WI38 (cell line): ENCODE measurements at regions not wholly inside any gene's neighbourhood (a gene's known extent, or its start where the extent isn't known, plus 50 kb on each side); places are given as distances from the start of the nearest gene placed in this dataset.

Experiments
- H3K4me3 ChIP-seq: 2 replicates; pipeline ENCODE4 v1.5.1; 2011; ENCODE audit warnings: low read depth, mild to moderate bottlenecking, control low read depth, low read length
- CTCF ChIP-seq: IDR thresholded peaks from 2 replicates; pipeline ENCODE4 v1.5.1; 2012; ENCODE audit warnings: low read depth, mild to moderate bottlenecking, control low read depth, low read length

GRCh38 chr9:108002371-108002956 lies 512.9 kb upstream of the KLF4 start:
- H3K4me3 ChIP-seq = no peak overlapping the region
- TF ChIP-seq CTCF = no peak

GRCh38 chr9:108001237-108001636 lies 511.7 kb upstream of the KLF4 start:
- H3K4me3 ChIP-seq = no peak overlapping the region
- TF ChIP-seq CTCF = no peak

- TF ChIP-seq CTCF = no peak
- H3K4me3 ChIP-seq = no peak overlapping the region
Measured at GRCh38 chr9:107999890-108000289, 510.3 kb upstream of the KLF4 start.

- H3K4me3 ChIP-seq = no peak overlapping the region
- no peak for TF ChIP-seq CTCF
Measured at GRCh38 chr9:107999011-107999410, 509.4 kb upstream of the KLF4 start.

GRCh38 chr9:107994648-107995047 lies 505.1 kb upstream of the KLF4 start:
- no peak overlapping the region for H3K4me3 ChIP-seq
- TF ChIP-seq CTCF = no peak

GRCh38 chr9:107992271-107992670 lies 502.7 kb upstream of the KLF4 start:
- TF ChIP-seq CTCF = no peak

GRCh38 chr9:107991581-107991980 lies 502.0 kb upstream of the KLF4 start:
- H3K4me3 ChIP-seq = no peak overlapping the region
- no peak for TF ChIP-seq CTCF

More at GRCh38 chr9:107992271-107992670, 502.7 kb upstream of the KLF4 start:
- H3K4me3 ChIP-seq = no peak overlapping the region
